SU-DHL-6 (cell line): ENCODE measurements at regions not wholly inside any gene's neighbourhood (a gene's known extent, or its start where the extent isn't known, plus 50 kb on each side); places are given as distances from the start of the nearest gene placed in this dataset.

Source experiments
- CTCF ChIP-seq: fragments of 200-600 bp; sonication (generic); IDR thresholded peaks from one replicate; pipeline ENCODE4 v1.5.1; 2017; ENCODE audit warnings: antibody characterized with exemption, mild to moderate bottlenecking, low read length, moderate library complexity; ENCODE audit not compliant: insufficient read depth, poor library complexity, severe bottlenecking
- EZH2phosphoT487 ChIP-seq: fragments of 200-600 bp; sonication (generic), shearing (Covaris generic); conservative IDR thresholded peaks from 2 replicates; pipeline ENCODE4 v1.6.1; 2018; ENCODE audit warnings: mild to moderate bottlenecking, antibody characterized with exemption, low read length, moderate library complexity, mixed read lengths

- no peak for TF ChIP-seq CTCF
- no peak for TF ChIP-seq EZH2phosphoT487
Observed at GRCh38 chr4:52329894-52330293, 278.8 kb downstream of the SPATA18 start.
